ENCODE measurements at regions not wholly inside any gene's neighbourhood (a gene's known extent, or its start where the extent isn't known, plus 50 kb on each side); places are given as distances from the start of the nearest gene placed in this dataset.

DNA sequence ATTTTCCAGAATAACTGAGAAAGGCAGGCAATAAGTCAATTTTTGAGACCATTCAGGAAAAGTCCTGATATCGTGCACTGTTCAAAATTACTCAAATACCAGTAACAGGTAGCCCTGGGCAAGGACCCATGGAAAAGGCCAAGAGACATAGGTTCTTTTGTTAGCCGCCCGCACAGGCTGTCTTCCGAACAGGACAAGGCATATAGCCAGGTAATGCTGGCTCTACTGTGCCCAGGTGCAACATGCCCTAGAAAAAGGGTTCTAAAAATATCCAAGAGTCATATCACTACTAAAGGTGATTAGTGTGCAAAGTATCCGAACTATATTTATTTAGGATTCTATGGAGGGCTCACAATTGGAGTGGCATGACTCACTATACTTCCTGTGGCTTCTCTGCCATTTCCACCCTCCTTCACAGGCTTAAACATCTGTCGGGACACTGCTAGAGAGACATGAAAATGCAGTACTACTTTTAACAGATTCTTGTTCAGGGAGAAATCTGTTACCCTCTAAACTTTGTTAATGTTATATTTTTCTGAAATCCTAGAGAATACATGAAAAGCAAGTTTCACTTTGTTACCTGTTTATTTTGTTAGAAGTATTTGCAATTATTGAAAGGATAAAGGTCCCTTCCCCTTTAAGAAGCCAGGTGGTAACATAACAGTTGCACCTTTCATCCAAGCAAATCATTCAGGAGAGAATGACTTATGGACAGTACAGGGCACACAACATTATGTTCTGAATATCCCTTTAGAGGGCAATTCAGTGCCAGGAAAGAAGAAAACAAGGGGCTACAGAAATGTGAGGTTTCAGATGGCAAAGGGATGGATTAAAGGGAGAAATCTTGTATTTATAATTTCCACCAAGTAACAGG lies 293.3 kb upstream of the THBS1 start:
- in situ Hi-C loops (cut with HindIII; ENCODE audit: low pct_ligation_motif_present, low sequenced_read_pairs): no loop called here
- Histone ChIP-seq H3K36me3 (replicated peaks) (no peaks in the 10 kb centered on the region), H3K4me3 (ENCODE audit: low read depth, low read length) (no peak overlapping the region), H3K27me3 (replicated peaks) (no peaks in the 10 kb centered on the region), H3K27ac (no peak overlapping the region)
- TF ChIP-seq CTCF (IDR thresholded peaks at IDR 0.05; ENCODE audit: low read depth, low read length, missing control alignments): no peak
- peak; percentile 34 for DNase-seq

DNA sequence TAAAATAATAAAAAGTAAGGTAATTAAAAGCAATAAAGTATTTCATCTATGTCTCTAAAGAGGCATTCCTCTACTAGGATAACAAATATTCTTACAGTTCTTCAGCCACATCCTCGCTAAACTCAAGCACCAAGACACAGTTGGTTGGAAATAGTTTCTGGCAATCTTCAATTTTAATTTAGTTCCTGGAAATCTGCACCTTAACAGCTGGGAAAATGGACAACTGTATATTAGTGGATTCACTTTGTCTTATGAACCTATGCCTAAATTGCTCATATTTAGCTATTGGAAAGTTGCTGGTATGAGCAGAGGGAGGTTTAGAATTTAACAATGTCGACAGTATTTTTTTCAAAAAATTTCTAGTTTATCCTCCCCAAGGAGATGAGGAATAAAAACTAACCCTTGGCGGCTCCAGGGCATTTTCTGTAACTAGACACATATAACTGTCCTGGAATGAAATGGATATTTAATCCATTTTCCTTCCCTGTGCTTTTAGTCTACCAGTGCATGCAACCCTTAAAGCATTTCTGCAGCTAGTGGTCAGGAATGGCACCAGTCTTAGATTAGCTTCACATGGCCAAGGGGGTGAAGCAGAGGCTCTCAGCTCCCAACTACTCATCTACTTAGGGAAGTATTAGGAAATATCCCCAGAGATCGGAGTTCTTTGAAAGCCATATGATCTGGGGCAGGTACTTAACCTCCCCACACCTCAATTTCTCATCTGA lies 290.0 kb upstream of the THBS1 start:
- in situ Hi-C loops (cut with HindIII; ENCODE audit: low pct_ligation_motif_present, low sequenced_read_pairs): no loop called here
- Histone ChIP-seq H3K36me3 (replicated peaks) (no peaks in the 10 kb centered on the region), H3K27me3 (replicated peaks) (no peaks in the 10 kb centered on the region), H3K27ac (no peak overlapping the region), H3K4me3 (ENCODE audit: low read depth, low read length) (no peak overlapping the region)
- no peak for DNase-seq
- TF ChIP-seq CTCF (IDR thresholded peaks at IDR 0.05; ENCODE audit: low read depth, low read length, missing control alignments): no peak

GRCh38 chr15:39291690-39292089 lies 289.2 kb upstream of the THBS1 start:
- Histone ChIP-seq H3K27me3 (replicated peaks) (no peaks in the 10 kb centered on the region), H3K36me3 (replicated peaks) (no peaks in the 10 kb centered on the region), H3K4me3 (ENCODE audit: low read depth, low read length) (no peak overlapping the region), H3K27ac (no peak overlapping the region)
- DNase-seq: no peak
- in situ Hi-C loops (cut with HindIII; ENCODE audit: low pct_ligation_motif_present, low sequenced_read_pairs): no loop called here
- TF ChIP-seq CTCF (IDR thresholded peaks at IDR 0.05; ENCODE audit: low read depth, low read length, missing control alignments): no peak

DNA sequence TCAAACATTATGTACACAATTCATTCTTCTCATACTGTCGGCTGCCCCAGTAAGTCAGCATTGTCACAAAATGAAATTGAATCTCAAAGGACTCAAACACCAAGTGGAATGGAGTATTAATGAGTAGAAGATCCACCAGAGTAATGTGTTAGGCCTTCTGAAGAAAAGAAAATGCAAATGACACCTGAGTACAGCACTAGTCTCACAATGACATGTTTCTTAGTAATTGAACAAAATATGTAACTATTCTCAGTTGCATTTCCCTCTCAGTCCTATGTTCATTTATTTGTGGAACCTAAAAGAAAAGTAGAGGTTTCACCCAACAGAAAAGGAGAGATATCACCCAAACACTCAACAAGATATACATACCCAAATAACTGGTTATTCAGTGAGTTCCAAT lies 283.9 kb upstream of the THBS1 start:
- no peaks in the 10 kb centered on the region for H3K27me3 ChIP-seq (replicated peaks)
- no peak overlapping the region for H3K4me3 ChIP-seq (ENCODE audit: low read depth, low read length)
- in situ Hi-C loops (cut with HindIII; ENCODE audit: low pct_ligation_motif_present, low sequenced_read_pairs): no loop called here
- DNase-seq: no peak
- no peak overlapping the region for H3K27ac ChIP-seq
- no peak for TF ChIP-seq CTCF (IDR thresholded peaks at IDR 0.05; ENCODE audit: low read depth, low read length, missing control alignments)
- H3K36me3 ChIP-seq (replicated peaks): no peaks in the 10 kb centered on the region

DNA sequence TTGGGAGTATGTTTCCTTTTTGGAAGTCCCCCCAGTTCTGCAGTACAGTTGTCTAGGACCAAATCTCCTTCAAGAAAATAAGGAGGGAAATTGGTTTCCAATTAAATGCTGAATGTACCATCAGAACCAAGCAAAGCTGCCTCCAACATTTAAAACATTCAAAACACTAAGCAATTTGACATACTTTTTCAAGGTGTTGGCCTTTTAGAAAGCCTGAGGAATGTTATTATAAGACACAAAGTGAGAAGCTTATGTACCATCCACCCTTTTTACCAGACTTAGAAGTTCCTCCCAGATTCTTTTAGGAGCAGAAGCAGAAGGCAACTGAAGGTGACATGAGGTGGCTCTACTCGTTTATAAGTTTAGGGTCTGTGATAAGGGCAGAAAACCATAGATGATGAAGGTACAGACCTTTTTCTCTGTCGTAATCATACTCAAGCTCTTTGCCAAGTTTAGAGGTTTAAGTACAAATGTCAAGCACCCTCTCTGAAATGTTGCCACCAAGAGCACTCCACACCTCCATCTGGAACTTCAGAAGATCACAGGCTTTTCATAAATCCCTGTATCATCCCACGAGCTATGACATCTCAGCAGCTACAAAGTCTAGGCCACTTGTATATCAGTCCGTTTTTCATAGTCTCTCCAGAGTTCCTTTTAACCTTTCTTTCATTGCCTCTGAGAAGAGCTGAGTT lies 282.5 kb upstream of the THBS1 start:
- in situ Hi-C loops (cut with HindIII; ENCODE audit: low pct_ligation_motif_present, low sequenced_read_pairs): no loop called here
- Histone ChIP-seq H3K4me3 (ENCODE audit: low read depth, low read length) (no peak overlapping the region), H3K36me3 (replicated peaks) (no peaks in the 10 kb centered on the region), H3K27ac (no peak overlapping the region), H3K27me3 (replicated peaks) (no peaks in the 10 kb centered on the region)
- no peak for DNase-seq
- no peak for TF ChIP-seq CTCF (IDR thresholded peaks at IDR 0.05; ENCODE audit: low read depth, low read length, missing control alignments)

All from brain microvascular endothelial cell (primary cell).